ENCODE measurements at regions not wholly inside any gene's neighbourhood (a gene's known extent, or its start where the extent isn't known, plus 50 kb on each side); places are given as distances from the start of the nearest gene placed in this dataset.
"Not testable (repeated sequence)": the region's sequence is repeated elsewhere in the genome, so short reads cannot be mapped to it uniquely, and the experiment has no call there.

DNA sequence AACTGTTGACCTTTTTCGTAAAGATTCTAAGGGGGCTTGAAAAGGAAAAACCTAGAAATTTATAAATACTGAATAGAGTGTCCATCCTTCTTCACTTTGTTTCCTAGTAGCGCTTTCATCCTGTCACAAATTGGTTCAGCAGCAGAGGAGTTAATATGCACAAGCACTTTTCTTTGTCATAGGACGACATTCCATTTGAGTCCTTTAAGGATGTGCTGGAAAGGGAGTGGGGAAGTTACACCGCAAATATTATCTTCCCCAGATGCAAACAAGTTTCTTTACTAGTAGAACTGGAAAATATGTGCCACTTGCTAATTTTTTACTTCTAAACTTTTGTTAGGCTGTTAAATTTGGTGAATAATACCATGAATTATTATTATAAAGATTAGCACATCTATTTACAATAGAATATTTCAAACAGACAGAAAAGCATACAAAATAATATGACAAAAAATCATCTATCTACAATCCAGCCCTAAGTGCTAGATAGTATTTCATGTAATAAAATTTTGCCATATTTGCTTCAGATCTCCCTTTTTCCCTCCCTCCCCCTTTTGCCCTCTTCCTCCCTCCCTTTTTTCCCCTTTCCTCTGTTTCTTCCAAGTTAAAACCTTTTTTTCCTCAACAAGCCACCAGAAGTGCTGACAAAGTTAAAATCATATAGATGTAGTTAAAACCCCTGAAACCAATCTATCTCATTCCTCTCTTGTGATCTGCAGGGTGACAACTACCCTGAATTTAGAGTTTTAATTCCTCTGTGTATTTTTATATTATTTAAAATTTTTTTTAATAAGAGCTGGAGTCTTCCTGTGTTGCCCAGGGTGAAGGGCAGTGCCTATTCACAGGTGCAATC lies 50.5 kb upstream of the MAP4K3 start:
- no peak for DNase-seq

DNA sequence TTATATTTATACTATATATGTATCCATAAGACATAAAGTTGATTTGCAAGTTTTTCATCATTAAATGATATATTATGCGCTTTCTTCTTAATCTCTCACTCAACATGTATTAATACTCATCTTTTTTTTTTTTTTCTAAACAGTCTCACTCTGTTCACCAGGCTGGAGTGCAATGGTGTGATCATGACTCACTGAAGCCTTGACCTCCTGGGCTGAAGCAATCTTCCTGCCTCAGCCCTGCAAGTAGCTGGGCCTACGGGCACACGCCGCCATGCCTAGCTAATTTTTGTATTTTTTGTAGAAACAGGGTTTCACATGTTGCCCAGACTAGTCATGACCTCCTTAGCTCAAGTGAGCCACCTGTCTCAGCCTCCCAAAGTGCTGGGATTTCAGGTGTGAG lies 51.4 kb upstream of the MAP4K3 start:
- no peak for DNase-seq

DNA sequence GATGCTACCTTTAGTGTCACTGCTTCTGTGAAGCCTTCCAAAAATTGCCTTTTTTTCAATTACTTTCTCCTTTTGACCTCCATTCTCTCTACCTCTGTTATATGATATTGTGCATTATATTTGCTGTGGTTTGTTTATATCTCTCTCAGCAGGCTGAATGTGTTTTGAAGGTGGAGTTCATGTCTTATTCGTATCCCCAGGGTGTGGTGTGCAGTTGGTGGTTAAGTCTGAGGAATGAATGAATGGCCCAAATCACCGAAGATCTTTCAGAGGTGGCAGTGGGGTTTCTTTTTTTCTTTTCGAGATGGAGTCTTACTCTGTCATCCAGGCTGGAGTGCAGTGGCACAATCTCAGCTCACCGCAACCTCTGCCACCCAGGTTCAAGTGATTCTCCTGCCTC lies 53.5 kb upstream of the MAP4K3 start:
- no peak for DNase-seq

DNA sequence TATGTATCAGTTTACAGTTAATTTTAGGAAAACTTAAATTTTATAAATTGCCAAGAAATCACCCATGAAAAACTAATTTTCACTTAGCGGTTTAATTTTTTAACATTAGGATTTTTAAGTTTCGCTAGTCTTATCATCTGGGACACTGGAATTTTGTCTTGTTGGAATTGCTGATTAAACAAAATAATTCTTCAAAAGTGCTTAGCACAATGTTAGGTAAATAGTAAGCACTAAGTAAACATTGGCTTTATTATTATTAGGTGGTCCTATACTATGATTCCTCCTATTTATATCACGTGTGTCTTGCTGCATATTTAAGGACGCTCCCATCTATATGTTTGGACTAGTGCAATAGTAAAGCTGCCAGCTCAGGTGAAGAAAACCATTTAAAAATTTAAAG lies 54.6 kb upstream of the MAP4K3 start:
- no peak for DNase-seq

DNA sequence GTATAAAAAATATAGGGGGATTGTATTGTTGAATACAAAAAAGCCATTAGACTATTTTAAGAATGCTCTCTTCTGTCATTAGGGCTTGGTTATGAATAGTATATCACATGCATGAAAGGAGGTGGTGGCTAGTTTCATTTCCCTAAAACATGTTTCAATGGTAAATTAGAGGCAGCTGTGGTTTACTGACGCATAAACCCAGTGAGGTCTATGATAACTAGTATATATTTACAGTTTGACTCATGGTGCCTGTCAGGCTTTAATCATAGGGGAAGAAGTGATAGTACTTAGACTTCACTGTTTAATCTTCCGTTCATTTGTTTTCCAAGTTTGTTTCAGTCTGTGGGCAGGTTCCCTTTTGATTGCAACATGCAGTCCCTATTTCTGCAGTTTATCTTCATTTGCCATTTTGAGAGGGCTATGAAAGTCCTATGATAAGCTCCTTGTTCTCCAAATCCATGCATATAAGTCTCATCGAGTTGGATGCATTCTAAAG lies 55.1 kb upstream of the MAP4K3 start:
- DNase-seq: peak; percentile 29

DNA sequence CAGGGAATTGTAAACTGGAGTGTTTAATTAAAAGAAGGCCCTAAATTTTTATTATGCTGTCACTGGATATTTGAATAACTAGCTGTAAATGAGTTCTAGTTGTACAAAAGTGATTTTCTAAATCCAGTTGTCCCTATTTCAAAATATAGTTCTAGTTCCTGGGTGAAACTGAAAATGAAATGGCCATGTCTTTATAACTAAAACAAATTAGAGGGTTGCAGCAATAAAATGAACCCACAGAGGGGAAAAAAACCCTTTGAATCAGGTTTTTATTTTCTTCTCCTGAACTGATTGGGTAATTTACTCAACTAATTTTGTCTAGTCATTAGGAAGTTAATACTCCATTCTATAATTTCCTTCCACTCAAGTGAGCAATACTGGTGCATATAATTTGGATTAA lies 55.6 kb upstream of the MAP4K3 start:
- no peak for DNase-seq

DNA sequence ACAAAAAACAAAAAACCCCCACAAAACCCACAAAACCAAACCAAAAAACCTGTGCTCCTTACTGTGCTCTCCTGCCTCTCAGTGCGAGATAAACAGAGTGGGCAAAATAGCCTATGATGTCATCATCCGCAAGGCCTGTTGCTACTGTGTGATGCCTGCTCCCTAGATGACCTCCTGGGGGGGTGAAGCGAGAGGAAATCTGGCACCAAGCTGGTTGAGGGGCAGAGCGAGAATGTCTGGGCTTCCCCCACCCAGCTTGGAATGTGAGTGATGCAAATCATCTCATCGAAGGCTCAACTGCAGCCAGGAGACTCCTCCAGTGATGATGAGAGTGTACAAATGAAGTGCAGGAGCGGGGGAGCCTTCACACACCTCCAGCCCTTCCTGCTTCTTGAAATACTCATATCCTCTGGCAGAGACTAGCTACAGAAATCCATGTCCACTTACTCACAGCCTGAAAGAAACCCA lies 57.7 kb upstream of the MAP4K3 start:
- DNase-seq: no peak

DNA sequence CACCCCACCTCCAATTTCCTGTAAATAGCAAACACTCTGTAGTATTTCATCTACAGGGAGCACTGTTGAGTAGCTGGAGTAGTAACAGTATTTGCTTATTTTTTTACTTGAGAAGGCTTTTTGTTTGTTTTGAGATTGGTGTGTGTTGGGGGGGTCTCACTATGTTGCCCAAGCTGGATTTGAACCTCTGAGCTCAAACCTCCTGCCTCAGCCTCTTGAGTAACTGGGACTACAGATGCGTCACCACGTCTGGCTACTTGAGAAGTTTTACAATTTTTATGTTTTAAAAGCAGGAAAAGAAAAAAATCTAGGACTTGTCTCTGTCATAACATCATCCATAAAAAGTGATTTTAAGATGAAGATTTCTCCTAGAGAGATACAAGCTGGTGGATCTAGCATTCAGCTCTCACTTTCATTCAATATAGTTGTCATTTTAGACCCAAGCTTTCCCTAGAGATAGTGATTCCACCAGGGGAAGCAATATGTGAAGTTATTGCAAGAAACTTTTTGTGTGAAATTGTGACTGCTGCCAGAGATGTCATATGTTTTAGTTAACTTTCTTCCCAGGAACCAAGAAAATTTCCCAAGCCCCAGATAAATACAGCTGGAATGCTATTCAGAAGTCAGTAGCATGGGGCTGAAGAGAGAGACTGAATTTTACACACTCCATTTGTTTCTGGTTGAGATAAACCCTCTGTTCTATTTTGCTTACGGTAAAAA lies 60.2 kb upstream of the MAP4K3 start:
- no peak for DNase-seq

DNA sequence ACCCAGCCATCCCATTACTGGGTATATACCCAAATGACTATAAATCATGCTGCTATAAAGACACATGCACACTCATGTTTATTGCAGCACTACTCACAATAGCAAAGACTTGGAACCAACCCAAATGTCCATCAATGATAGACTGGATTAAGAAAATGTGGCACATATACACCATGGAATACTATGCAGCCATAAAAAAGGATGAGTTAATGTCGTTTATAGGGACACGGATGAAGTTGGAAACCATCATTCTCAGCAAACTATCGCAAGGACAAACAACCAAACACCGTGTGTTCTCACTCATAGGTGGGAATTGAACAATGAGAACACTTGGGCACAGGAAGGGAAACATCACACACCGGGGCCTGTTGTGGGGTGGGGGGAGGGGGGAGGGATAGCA lies 61.1 kb upstream of the MAP4K3 start:
- not testable (repeated sequence) for DNase-seq

DNA sequence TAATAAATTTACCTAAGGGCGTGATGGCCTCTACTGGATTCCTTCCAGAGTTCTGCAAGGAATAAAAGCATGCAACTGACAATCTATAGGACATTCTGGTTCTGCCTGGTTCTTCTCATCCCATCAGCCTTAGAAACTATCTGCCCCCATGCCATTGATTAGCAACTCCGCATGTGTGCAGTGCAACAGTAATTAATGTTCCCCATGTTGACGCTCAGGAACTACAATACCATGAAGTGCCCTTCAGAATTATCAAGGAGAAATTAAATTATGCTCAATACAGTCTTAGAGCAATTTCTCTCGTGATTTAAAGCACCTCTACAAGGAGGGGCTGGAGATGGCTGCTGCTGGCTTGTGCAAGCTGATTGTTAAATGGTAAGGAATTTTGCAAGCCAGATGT lies 61.7 kb upstream of the MAP4K3 start:
- DNase-seq: no peak

DNA sequence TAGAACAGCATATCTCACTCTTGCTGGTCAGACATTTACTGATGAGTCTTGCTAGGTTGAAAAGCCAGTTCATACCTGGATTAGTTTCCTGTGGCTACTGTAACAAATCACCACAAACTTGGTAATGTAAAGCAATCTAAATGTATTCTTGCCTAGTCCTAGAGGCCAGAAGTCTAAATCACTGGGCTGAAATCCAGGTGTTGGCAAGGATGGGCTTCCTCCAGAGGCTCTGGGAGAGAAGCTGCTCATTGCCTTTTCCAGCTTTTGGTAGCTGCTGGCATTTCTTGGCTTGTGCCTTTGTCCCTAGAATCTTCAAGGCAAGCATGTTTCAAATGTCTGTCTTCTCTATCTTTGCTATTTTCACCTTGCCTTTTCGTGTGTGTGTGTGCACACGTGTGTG lies 62.3 kb upstream of the MAP4K3 start:
- DNase-seq: no peak

DNA sequence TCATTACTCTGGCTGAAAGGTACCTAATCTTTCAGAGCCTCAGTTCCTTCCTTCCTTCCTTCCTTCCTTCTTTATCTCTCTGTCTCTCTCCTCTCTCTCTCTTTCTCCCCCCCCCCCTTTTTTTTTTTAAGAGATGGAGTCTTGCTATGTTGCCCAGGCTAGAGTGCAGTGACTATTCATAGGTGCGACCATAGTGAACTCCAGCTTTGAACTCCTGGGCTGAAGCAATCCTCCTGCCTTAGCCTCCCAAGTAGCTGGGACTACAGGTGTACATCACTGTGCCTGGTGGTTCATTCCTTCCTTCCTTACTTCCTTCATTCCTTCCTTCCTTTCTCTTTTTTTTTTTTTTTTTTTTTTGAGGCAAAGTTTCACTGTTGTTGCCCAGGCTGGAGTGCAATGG lies 64.3 kb upstream of the MAP4K3 start:
- no peak for DNase-seq

DNA sequence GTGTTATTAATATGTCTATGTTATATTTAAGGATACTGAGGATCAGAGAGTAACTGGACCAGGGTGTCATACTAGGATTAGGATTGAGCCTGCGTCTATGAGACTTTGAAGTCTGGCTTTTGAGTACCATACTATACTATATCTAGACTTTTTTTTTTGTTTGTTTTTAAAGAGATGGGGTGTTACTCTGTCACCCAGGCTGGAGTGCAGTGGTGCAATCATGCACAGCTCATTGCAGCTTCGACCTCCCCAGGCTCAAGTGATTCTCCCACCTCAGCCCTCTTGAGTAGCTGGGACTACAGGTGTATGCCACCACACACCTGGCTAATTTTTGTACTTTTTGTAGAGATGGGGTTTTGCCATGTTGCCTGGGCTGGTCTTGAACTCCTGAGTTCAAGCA lies 66.2 kb upstream of the MAP4K3 start:
- no peak for DNase-seq

DNA sequence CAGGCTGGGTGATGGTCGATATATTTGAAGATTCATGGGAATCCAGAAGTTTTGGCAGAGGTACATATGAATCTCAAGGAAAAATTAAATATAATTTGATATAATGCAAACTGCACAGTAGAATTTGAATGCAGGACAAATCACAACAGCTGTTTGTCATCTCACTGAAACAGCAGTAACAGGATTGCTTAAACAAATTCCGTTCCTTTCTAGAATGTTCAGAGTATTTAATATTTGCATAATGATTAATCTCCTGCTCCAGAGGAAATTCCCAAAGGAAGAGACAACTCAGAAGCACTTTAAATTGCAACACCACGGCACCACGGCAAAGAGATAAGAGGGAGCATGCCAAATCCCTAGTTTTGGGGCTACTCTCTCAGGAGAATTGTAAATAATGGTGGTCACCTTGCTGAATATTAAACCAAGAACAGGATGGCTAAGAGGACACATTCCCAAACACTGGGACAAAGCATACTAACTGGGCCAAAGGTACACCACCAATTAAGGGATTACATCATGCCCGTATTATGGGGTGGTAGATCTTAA lies 67.8 kb upstream of the MAP4K3 start:
- DNase-seq: no peak

DNA sequence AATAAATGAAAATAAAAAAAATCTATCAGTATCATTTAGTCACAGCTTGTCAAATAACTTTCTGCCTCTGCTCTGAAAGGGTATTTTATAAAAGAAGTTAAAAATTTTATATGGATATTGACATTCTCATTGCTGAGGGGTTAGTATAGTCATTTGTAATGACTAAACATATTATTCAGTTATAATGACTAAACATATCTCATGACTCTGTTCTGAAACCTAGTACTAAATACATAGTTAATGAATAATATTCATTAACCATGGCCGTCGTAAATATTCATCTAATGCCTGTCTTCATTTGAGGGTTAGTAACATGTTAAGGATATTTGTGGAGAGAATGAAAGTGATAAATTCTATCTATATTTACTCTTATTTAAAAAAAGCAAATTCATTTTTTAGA lies 69.1 kb upstream of the MAP4K3 start:
- DNase-seq: no peak

DNA sequence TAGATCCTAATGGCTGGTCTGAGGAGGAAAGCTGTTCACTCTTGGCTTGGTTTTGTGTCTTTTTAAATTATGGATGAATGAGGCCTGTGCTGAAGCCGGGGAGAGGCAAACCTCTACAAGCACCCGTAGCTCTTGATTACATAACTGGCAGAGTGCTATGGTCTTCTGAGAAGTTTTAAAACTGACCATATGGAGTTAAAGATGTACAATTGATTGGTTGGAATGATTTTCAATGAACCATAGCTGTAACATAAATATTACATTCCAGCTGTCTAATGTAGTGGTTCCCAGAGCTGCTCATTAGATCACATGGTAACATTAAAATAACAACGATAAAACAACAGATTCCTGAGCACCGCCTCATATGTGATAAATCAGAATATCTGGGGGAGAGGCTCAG lies 71.1 kb upstream of the MAP4K3 start:
- no peak for DNase-seq

DNA sequence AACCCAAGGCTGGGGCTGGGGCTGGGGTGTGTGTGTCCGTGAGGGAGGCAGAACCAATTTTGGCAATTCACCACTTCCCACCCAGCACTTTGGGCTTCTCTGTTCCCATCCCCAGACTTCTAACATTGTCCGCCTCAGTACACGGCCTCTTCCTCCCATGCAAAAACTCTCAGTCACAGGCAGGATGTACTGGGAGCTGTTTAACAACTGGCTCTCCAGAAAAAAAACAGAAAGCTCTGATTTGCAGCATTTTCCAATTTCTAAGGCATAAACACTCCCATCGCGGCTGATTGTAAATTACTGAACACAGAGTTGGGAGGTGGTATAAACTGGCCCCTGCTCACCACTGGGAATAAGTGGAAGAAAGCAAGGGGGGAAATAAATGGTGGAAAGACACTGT lies 73.1 kb upstream of the MAP4K3 start:
- no peak for DNase-seq

DNA sequence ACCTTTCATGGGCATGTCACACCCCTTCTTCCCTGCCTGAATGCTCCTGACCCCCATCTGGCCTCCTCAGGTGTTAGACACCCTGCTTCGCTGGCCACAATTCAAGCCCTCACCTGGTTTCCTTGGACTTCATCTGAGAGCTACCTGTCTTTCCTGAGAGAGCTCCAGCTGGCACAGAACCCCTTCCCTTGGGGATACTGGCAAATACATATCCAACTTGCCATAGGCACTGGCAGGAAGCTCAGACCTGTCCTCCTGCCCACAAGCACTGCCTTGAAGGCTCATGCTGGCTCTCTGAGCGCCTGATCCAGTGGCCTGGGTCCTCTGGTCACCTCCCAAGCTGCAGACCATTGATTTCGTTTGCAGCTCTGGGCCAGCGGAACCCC lies 74.1 kb upstream of the MAP4K3 start:
- DNase-seq: no peak

DNA sequence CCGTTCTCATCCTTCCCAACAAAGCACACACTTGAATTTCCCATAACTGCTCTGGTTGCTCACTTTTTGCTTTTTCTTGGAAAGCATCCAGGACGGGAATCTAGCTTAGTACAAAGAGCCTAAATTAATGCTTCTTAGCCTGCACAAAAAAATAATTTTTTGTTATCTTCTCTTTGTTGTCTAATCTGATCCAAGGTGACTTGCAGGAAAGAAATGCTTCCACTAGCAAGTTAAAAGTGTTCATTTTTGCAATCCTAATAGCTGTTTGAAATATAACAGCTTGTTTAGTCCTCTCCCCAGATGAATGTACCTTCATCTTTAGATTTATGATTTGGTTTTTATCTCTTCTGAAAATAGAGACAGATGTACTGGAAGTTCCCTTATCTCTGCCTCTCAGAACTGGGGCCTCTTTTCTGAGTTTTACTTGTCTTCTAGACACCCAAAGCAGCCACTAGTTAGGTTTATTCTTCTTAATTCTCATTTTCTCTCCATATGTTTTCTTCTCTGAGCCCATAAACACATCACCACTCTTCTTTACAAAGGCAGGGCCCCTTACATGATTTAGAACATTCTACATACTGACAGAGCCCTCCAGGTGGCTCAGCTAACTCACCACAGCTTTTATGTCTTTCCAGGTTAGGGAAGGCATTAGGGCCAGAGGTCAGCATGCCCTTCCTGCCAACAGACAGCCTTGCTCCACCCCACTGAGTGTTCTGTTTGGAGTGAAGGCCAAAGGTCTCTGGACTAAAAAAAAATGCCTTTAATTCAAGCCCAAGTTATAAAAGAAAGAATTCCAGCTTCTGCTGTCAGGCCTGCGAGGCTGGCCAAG lies 74.7 kb upstream of the MAP4K3 start:
- DNase-seq: no peak

DNA sequence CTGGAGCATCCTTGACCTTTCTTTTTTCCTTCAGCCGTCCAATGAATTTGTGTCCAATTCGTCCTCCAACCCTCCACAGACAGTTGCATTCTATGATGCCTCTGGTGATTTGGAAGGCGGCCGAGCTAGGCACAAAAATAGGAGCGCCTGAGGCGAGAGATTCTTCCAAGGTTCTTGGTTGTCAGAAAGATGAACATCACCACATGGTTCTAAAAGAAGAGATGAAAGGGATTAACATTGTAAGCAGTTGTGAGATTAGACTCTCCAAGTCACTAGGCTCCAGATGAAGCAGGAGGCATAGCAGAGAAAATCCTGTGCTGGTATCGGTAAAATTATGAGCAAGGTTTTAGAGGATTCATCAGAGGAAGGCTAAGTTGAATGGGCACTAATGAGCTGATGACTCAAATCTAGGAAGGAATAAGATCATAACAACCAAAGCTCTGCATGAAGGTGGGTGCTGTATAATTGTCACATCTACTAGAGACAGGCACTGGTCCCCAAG lies 75.4 kb upstream of the MAP4K3 start:
- no peak for DNase-seq

DNA sequence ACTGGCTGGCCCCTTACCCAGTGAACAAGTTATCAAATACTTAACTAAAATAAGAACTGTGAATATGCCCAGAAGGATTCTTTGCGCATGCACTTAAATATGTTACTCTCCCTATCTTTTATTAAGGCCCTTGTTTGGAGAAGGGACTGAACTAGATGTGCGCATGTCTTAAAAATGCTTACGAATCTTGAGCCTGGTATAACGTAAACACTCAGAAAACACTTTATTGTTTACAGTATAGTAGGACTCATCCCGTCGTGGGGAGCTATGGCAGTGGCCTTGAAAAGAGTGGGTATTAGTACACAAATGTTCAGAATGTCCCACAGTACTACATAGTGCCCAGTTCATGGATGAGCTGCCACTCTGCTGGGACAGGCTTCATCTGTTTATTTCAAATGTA lies 75.9 kb upstream of the MAP4K3 start:
- no peak for DNase-seq

DNA sequence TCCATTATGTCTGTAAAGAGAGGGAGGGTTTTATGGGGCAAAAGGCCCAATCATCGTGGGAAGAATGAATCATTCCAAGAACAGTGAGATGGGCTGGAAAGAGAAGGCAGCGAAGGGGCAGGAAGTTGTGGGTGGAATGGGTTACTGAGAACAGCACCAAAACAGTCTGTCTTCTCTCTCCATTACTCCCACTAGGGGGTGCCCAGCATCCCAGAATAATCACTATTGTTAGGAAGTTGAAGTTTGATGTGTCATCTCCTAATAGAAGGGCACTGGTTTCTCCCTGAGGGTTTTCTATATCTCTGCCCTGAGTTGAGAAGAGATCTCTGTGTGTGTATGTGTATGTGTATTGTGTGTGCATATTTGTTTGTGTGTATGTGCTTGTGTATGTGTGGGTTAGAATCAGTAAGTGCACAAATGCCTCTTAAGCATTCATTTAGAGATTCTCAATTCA lies 76.6 kb upstream of the MAP4K3 start:
- peak; percentile 13 for DNase-seq

DNA sequence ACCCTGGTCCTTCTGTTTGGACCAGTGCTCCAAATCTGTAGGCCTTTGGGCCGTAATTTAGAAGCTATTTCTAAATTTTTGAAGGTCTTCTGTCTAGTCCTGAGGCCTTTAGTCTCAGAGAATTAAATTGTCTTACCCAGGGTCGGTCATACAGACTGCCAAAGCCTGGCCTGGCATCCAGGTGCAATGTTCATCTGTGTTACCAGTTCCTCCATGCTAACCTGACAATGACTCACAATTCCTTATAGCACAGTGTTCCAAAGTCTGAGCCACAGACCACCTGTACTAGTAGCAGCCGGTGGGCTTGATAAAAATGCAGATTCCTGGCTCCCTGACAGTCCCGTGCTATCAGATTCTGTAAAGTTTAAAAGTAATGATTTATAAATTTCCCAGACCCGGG lies 77.7 kb upstream of the MAP4K3 start:
- no peak for DNase-seq

Measured in CD4-positive, alpha-beta T cell treated with Interleukin-4 for 4 hours (primary cell).